PC-9 (cell line): ENCODE measurements at regions not wholly inside any gene's neighbourhood (a gene's known extent, or its start where the extent isn't known, plus 50 kb on each side); places are given as distances from the start of the nearest gene placed in this dataset.
A peak's percentile ranks its signal among the peaks of the same experiment; 100 is the strongest.

ENCODE experiments used
- EZH2 ChIP-seq: fragments of 200-600 bp; sonication (generic); IDR thresholded peaks from 2 replicates; pipeline ENCODE4 v1.8.0; 2017; ENCODE audit warnings: antibody characterized with exemption, low read depth
- TF ChIP-seq, protein P1 (sequence below): fragments of 200-600 bp; sonication (generic); conservative IDR thresholded peaks from 2 replicates; pipeline ENCODE4 v1.6.1; 2017; ENCODE audit warnings: mixed run types, antibody characterized with exemption, mild to moderate bottlenecking, moderate library complexity

DNA sequence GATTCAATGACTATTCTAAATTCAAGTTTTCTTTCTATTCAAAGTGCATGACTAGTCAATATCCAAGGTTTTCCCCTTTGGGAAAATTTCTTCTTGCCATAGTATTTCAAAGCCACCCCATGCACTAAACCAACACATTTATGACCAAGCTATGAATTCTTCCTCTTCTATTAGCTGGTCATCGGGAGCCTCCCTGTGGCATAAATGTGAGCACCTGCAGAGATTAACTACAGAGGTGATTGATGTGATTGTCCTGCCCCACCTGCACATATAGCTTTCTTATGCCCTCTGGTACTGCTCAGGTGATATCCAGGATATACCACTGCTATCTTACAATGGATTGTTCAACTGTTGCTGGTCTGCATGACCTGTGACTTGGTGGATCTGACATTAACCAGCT, 694.9 kb downstream of the ZBBX start:
- TF ChIP-seq, protein P1, sequence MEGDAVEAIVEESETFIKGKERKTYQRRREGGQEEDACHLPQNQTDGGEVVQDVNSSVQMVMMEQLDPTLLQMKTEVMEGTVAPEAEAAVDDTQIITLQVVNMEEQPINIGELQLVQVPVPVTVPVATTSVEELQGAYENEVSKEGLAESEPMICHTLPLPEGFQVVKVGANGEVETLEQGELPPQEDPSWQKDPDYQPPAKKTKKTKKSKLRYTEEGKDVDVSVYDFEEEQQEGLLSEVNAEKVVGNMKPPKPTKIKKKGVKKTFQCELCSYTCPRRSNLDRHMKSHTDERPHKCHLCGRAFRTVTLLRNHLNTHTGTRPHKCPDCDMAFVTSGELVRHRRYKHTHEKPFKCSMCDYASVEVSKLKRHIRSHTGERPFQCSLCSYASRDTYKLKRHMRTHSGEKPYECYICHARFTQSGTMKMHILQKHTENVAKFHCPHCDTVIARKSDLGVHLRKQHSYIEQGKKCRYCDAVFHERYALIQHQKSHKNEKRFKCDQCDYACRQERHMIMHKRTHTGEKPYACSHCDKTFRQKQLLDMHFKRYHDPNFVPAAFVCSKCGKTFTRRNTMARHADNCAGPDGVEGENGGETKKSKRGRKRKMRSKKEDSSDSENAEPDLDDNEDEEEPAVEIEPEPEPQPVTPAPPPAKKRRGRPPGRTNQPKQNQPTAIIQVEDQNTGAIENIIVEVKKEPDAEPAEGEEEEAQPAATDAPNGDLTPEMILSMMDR: 0 out of 2 replicates have a peak, but pooled peaks have one; percentile 33
- TF ChIP-seq EZH2: no peak
